ENCODE measurements at regions not wholly inside any gene's neighbourhood (a gene's known extent, or its start where the extent isn't known, plus 50 kb on each side); places are given as distances from the start of the nearest gene placed in this dataset.

- DNase-seq (ENCODE audit: low read depth): no peak
Measured at GRCh38 chr10:8487346-8487745, 432.9 kb downstream of the GATA3 start.

DNA sequence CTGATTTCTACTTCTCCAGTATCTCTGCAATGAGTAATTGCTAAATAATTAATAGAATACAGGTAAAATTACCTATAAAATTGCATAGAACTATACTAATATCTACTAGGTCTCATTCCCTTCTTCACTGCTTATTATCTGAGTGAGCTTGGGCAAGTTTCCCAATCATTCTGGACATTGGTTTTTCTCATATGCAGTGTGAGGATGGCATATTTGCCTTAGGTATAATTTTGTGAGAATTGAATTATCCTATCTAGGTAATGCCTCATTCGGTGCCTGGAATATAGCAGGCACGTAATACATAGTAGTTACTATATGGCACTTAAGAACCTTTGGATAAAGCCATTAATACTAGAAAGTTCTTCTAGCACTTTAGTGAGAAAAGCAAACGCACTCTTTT, 434.7 kb downstream of the GATA3 start:
- DNase-seq (ENCODE audit: low read depth): no peak

DNA sequence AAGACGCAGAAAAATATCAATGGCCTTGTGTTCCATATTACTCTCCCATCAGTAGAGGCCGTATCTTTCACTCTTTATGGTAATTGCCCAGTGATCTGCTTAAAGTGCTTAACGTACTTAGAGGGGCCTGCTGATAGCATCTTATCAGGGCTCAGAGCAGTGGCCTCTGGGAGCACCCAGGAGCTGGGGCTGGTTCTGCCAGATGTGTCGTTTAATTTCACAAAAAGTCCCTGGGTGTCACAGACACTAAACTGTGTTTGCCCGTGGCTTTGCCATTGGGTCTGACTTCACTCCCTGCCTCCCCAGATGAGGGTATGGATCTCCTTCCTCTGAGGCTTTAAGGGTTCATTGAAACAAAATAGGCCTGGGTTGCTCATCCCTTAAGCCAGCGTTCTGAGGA, 435.3 kb downstream of the GATA3 start:
- no peak for DNase-seq (ENCODE audit: low read depth)

DNA sequence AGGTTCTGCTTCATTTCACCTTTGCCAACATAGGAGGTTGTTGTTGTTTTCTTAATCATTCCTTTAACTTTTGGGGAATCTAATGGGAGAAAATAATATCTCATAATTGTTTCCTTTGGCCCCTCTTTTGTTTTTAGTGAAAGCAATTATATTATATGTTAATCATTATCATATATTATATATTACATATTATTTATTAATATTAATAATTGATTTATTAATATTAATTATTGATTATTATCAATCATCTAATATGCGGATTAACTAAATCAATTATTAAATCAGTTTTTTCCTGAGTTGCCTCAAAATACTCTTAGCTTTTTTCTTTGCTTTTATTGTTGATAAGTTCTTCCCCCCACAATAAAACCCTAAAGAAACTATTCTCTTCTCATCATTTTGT, 443.8 kb downstream of the GATA3 start:
- DNase-seq (ENCODE audit: low read depth): no peak

DNA sequence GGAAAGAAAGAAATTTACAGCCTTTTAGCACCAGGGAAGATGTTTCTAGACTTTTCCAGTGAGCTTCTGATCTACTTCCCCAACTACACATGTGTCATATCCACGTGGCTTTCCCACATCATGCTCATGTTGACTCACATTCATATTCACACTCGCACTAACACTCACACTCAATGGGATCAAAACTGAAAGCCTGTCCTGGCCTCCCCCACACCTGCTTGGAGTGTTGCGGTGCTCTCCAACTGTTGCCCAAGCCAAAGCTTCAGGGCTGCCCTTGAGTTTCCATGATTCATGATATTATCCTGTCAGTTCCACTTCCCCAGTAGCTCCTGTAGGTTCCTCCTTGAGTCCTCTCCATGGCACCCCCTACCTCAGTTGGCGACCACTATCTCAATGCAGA, 444.4 kb downstream of the GATA3 start:
- DNase-seq (ENCODE audit: low read depth): no peak

DNA sequence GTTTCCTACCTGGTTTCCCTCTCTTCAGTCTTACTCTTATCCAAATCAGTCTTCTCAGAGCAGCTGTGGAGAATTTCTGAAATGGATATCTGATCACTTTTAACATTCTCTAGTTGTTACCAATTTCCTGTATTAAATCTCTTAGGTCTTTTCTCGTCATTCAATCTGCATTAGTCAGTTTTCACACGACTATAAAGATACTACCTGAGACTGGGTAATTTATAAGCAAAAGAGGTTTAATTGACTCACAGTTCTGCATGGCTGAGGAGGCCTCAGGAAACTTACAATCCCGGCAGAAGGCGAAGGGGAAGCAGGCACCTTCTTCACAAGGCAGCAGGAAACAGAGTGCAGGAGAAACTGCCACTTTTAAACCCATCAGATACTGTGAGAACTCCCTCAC, 444.8 kb downstream of the GATA3 start:
- no peak for DNase-seq (ENCODE audit: low read depth)

DNA sequence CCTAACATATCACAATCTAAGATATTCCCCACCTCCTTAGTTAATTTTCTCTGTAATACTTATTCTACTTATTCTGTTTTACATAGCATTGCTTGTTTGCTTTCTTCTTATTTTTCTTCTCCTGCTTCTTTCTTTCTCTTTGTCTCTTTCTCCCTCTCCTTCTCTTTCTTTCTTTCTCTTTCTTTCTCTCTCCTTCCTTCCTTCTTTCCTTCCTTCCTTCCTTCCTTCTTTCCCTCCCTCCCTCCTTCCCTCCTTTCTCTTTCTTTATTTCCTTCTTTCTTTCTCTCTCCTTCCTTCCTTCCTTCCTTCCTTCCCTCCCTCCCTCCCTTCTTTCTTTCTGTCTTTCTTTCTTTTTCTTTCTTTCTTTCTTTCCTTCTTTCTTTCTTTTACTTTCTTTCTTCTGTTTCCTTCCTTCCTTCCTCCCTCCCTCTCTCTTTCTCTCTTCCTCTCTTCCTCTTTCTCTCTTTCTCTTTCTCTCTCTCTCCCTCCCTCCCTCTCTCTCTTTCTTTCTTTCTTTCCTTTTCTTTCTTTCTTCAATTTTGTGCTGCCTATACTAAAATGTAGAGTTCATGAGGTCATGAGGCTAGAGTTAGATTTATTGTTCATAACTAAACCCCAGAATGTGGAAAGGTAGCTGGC, 445.4 kb downstream of the GATA3 start:
- no peak for DNase-seq (ENCODE audit: low read depth)

GRCh38 chr10:8502573-8502972, 448.1 kb downstream of the GATA3 start:
- DNase-seq (ENCODE audit: low read depth): no peak

GRCh38 chr10:8504499-8504898, 450.0 kb downstream of the GATA3 start:
- DNase-seq (ENCODE audit: low read depth): no peak

GRCh38 chr10:8507156-8507555, 452.7 kb downstream of the GATA3 start:
- DNase-seq (ENCODE audit: low read depth): no peak

GRCh38 chr10:8508882-8509281, 454.4 kb downstream of the GATA3 start:
- no peak for DNase-seq (ENCODE audit: low read depth)

GRCh38 chr10:8510471-8510870, 456.0 kb downstream of the GATA3 start:
- no peak for DNase-seq (ENCODE audit: low read depth)

DNA sequence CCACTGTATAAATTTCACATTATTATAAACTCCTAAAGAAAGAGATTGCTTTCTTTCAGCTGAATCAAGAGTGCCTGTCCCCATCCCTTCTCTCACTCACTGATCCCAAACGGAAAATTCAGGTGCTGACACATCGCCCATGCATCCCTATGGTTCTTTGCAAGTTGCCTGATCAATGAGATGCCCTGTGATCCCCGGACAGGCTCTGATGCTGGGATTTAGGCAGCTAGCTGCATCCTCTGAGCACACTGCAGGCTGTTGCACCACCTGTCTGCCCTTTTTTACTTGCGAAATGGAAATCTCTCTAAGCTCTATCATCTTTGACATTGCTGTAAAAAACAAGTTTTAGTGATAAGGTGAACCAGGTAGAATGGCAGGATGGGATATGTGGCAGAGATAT, 456.5 kb downstream of the GATA3 start:
- no peak for DNase-seq (ENCODE audit: low read depth)

- no peak for DNase-seq (ENCODE audit: low read depth)
Measured at GRCh38 chr10:8513155-8514147, 459.0 kb downstream of the GATA3 start.

- no peak for DNase-seq (ENCODE audit: low read depth)
Measured at GRCh38 chr10:8520382-8520781, 465.9 kb downstream of the GATA3 start.

- no peak for DNase-seq (ENCODE audit: low read depth)
Measured at GRCh38 chr10:8527773-8528172, 473.3 kb downstream of the GATA3 start.

- DNase-seq (ENCODE audit: low read depth): no peak
Measured at GRCh38 chr10:8531116-8531515, 476.6 kb downstream of the GATA3 start.

GRCh38 chr10:8532647-8533046, 478.2 kb downstream of the GATA3 start:
- no peak for DNase-seq (ENCODE audit: low read depth)

DNA sequence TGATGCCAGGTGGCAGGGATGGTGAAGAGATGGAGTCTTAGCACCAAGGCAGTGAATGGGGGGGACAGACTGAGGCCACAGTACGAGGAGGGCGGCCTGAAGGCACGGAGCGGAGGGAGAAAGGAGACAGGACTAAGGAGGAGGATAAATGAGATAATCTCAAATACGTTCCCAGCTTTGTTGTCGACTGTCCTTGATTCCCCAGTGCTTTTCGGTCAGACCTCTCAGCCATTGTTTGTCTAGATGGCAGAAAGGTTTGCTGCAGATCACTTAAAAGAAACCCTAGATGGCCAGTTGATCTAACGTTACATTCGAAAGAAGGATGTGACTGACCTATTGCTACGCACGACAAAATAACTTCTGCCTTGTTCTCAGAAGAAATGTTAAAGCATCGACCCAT, 479.0 kb downstream of the GATA3 start:
- no peak for DNase-seq (ENCODE audit: low read depth)

- no peak for DNase-seq (ENCODE audit: low read depth)
Measured at GRCh38 chr10:8534096-8534495, 479.6 kb downstream of the GATA3 start.

DNA sequence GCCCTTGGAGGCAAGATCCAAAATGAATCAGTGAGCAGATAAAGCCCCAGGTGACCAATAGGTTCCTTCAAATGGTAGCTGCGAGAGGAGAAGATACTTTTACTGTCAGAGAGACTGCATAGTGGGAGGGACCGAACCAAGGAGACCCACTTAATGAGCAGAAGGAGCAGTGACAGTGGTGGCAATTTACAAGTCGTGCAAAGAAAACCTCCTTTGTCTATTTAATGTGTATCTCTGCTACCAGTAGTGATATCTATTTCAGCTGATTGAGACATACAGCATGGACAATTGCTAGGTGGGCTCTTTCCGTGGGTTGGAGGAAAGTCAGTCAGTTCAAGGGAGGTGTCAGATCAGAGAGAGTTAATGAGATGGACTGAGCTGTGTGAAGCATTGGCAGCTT, 480.4 kb downstream of the GATA3 start:
- DNase-seq (ENCODE audit: low read depth): no peak

GRCh38 chr10:8539056-8539455, 484.6 kb downstream of the GATA3 start:
- no peak for DNase-seq (ENCODE audit: low read depth)

GRCh38 chr10:8543361-8544056, 489.0 kb downstream of the GATA3 start:
- no peak for DNase-seq (ENCODE audit: low read depth)

Measured in activated T-helper 1 cell treated with Interleukin-2 at 50 U/mL for 16 hours (primary cell).